Endothelial cell of umbilical vein (primary cell): ENCODE measurements at regions not wholly inside any gene's neighbourhood (a gene's known extent, or its start where the extent isn't known, plus 50 kb on each side); places are given as distances from the start of the nearest gene placed in this dataset.

Experiments used
- BruUV-seq: library from RNA; stranded (reverse); fragments of 400-500 nt; replicated peaks from 2 replicates; lab custom pipeline; 2021; lab: Mats Ljungman, UMichigan
- CTCF ChIA-PET: fragments of 300-600, 350-600 bp; sonication (Branson Sonifier 250); formaldehyde crosslinking; loops from one replicate; lab custom pipeline; 2021; ENCODE audit warnings: antibody characterized with exemption, inconsistent platforms; lab: Charles Lee
- POLR2A ChIA-PET: fragments of 300-600, 350-600 bp; sonication (Branson Sonifier 250); formaldehyde crosslinking; loops from one replicate; lab custom pipeline; 2021; ENCODE audit warnings: antibody characterized with exemption, inconsistent platforms; lab: Charles Lee
- DNase-seq: peaks from one replicate; pipeline ENCODE4 v3.0.0-alpha.2; 2011; ENCODE audit warnings: low read depth, low spot score
- FAIRE-seq: peaks from 2 replicates; lab custom pipeline; 2011; peaks lifted over from hg19 to GRCh38; lab: Jason Lieb, UNC
- H2AFZ ChIP-seq: 2 replicates; pipeline ENCODE4 v1.6.0; 2012; ENCODE audit warnings: low read depth, low read length, control low read depth, inconsistent platforms
- H3K27ac ChIP-seq: 2 replicates; pipeline ENCODE4 v1.5.1; 2011; ENCODE audit warnings: low read depth, mild to moderate bottlenecking, control low read depth, low read length, moderate library complexity; ENCODE audit not compliant: insufficient read depth
- H3K27me3 ChIP-seq, 2 experiments: 2 replicates each; pipeline versions ENCODE4 v1.6.0 to v1.6.1; 2011; ENCODE audit warnings: low read length in 2 of 2, mixed read lengths in 1 of 2; ENCODE audit not compliant: control insufficient read depth in 2 of 2, insufficient read depth in 2 of 2
- H3K36me3 ChIP-seq, 2 experiments: 2 replicates in 1 of 2; 3 replicates in 1 of 2; pipeline ENCODE4 v1.5.1; 2011; ENCODE audit warnings: low read length in 2 of 2, mild to moderate bottlenecking in 1 of 2, moderate library complexity in 1 of 2; ENCODE audit not compliant: control insufficient read depth in 2 of 2, insufficient read depth in 2 of 2; ENCODE audit errors: extremely low read depth in 1 of 2
- H3K4me1 ChIP-seq: 3 replicates; pipeline ENCODE4 v1.5.1; 2011; ENCODE audit warnings: mild to moderate bottlenecking, low read length; ENCODE audit not compliant: control insufficient read depth, insufficient read depth; ENCODE audit errors: extremely low read depth
- H3K4me2 ChIP-seq: 2 replicates; pipeline ENCODE4 v1.6.1; 2011; ENCODE audit warnings: low read length, control low read depth, mixed read lengths; ENCODE audit not compliant: insufficient read depth
- H3K4me3 ChIP-seq, 3 experiments: fragments of 200-600 bp in 1 of 3; sonication (generic), shearing (Covaris generic) in 1 of 3; replicated peaks in 1 of 3; 2 replicates each; pipeline ENCODE4 v1.5.1; 2011 to 2016; ENCODE audit warnings: control low read depth in 3 of 3, low read length in 3 of 3, mild to moderate bottlenecking in 2 of 3, inconsistent platforms in 1 of 3, low read depth in 1 of 3, moderate library complexity in 1 of 3; ENCODE audit not compliant: insufficient read depth in 1 of 3
- H3K79me2 ChIP-seq: 2 replicates; pipeline ENCODE4 v1.6.0; 2012; ENCODE audit warnings: low read length, inconsistent platforms; ENCODE audit not compliant: control insufficient read depth, insufficient read depth
- H3K9ac ChIP-seq: replicated peaks from 2 replicates; pipeline ENCODE3; 2011; ENCODE audit warnings: low read length, control low read depth; ENCODE audit not compliant: insufficient read depth; ENCODE audit errors: extremely low read depth
- H3K9me1 ChIP-seq: replicated peaks from 3 replicates; pipeline ENCODE4 v1.6.0; 2011; ENCODE audit warnings: mild to moderate bottlenecking, low read length; ENCODE audit not compliant: control insufficient read depth, insufficient read depth; ENCODE audit errors: extremely low read depth
- H3K9me3 ChIP-seq: replicated peaks from 2 replicates; pipeline ENCODE4 v1.5.1; 2012; ENCODE audit warnings: low read length, inconsistent platforms; ENCODE audit not compliant: control insufficient read depth, insufficient read depth
- H4K20me1 ChIP-seq: replicated peaks from 2 replicates; pipeline ENCODE3; 2011; ENCODE audit warnings: mild to moderate bottlenecking, low read length; ENCODE audit not compliant: control insufficient read depth, insufficient read depth; ENCODE audit errors: extremely low read depth
- FOS ChIP-seq: IDR thresholded peaks from 2 replicates; pipeline ENCODE4 v1.6.1; 2011; ENCODE audit warnings: mild to moderate bottlenecking, low read length, moderate library complexity, borderline replicate concordance; ENCODE audit not compliant: insufficient read depth
- GATA2 ChIP-seq: IDR thresholded peaks from 2 replicates; pipeline ENCODE4 v1.7.0; 2011; ENCODE audit warnings: low read depth, mild to moderate bottlenecking, moderate library complexity, mixed read lengths, low read length; ENCODE audit not compliant: insufficient read length, insufficient read depth
- JUN ChIP-seq: IDR thresholded peaks from 2 replicates; pipeline ENCODE4 v1.6.1; 2011; ENCODE audit warnings: borderline replicate concordance, low read depth; ENCODE audit not compliant: insufficient read length, insufficient read depth
- POLR2A ChIP-seq: IDR thresholded peaks from 2 replicates; pipeline ENCODE4 v1.6.1; 2012; ENCODE audit warnings: low read depth, mild to moderate bottlenecking, control low read depth, low read length
- dilution Hi-C: fragments of 300-500 bp; cut with MboI; formaldehyde crosslinking; loops from one replicate; pipeline ENCODE4 v1.15.0; 2019; ENCODE audit warnings: low sequenced_read_pairs; ENCODE audit not compliant: extremely low pct_ligation_motif_present
- intact Hi-C: fragments of 100-400 bp; cut with micrococcal nuclease; formaldehyde crosslinking; loops from one replicate; pipeline ENCODE4 v1.10.0; 2022

GRCh38 chr13:103178986-103179943, 113.0 kb upstream of the SLC10A2 start:
- dilution Hi-C loops (no loop called here), intact Hi-C loops (no loop called here)
- Histone ChIP-seq H3K79me2 (no peaks in the 10 kb centered on the region), H3K4me3 (no peak overlapping the region), H3K9me1 (no peaks in the 10 kb centered on the region), H3K4me1 (no peaks in the 10 kb centered on the region), H4K20me1 (no peaks in the 10 kb centered on the region), H3K36me3 (no peaks in the 10 kb centered on the region), H3K27ac (no peak overlapping the region), H3K4me2 (no peak overlapping the region), H3K9me3 (no peaks in the 10 kb centered on the region), H2AFZ (no peak overlapping the region), H3K27me3 (no peaks in the 10 kb centered on the region), H3K9ac (no peak overlapping the region)
- DNase-seq (no peak), FAIRE-seq (no peak)
- TF ChIP-seq GATA2 (no peak), POLR2A (no peak)
- POLR2A ChIA-PET: no interaction called here
- BruUV-seq: no TSS peak
- CTCF ChIA-PET: no interaction called here

- no peaks in the 10 kb centered on the region for H4K20me1 ChIP-seq
- H3K4me2 ChIP-seq: no peak overlapping the region
- H3K9ac ChIP-seq: no peak overlapping the region
- H3K27me3 ChIP-seq: no peaks in the 10 kb centered on the region
- H3K4me3 ChIP-seq: no peak overlapping the region
- H2AFZ ChIP-seq: no peak overlapping the region
- no peaks in the 10 kb centered on the region for H3K36me3 ChIP-seq
- H3K9me1 ChIP-seq: no peaks in the 10 kb centered on the region
- H3K79me2 ChIP-seq: no peaks in the 10 kb centered on the region
- TF ChIP-seq GATA2: no peak
- TF ChIP-seq FOS: no peak
- TF ChIP-seq JUN: no peak
- no peak for FAIRE-seq
- dilution Hi-C loops: no loop called here
- no peak for DNase-seq
- intact Hi-C loops: no loop called here
- POLR2A ChIA-PET: no interaction called here
- CTCF ChIA-PET: no interaction called here
- H3K9me3 ChIP-seq: no peaks in the 10 kb centered on the region
- BruUV-seq: no TSS peak
- no peaks in the 10 kb centered on the region for H3K4me1 ChIP-seq
- H3K27ac ChIP-seq: no peak overlapping the region
Measured at GRCh38 chr13:103174966-103175365, 108.7 kb upstream of the SLC10A2 start.
